Mesodermal cell (in vitro differentiated cells): ENCODE measurements at regions not wholly inside any gene's neighbourhood (a gene's known extent, or its start where the extent isn't known, plus 50 kb on each side); places are given as distances from the start of the nearest gene placed in this dataset.

Source experiments
- H3K27ac ChIP-seq: 2 replicates; pipeline ENCODE4 v1.7.0; 2013; ENCODE audit warnings: mild to moderate bottlenecking, low read depth, low read length, moderate library complexity; ENCODE audit not compliant: severe bottlenecking
- H3K36me3 ChIP-seq: 2 replicates; pipeline ENCODE4 v1.7.1; 2013; ENCODE audit warnings: mild to moderate bottlenecking, low read length, moderate library complexity; ENCODE audit not compliant: control insufficient read depth, insufficient read depth
- H3K4me1 ChIP-seq: one replicate; pipeline ENCODE4 v1.7.1; 2013; ENCODE audit warnings: mild to moderate bottlenecking, low read length; ENCODE audit not compliant: insufficient read depth, control insufficient read depth, poor library complexity, severe bottlenecking
- H3K4me3 ChIP-seq: 2 replicates; pipeline ENCODE4 v1.7.0; 2013; ENCODE audit warnings: low read length, control low read depth, mild to moderate bottlenecking; ENCODE audit not compliant: insufficient read depth, poor library complexity, severe bottlenecking; ENCODE audit errors: extremely low read depth
- H3K9me3 ChIP-seq: 2 replicates; pipeline ENCODE4 v1.7.1; 2013; ENCODE audit warnings: mild to moderate bottlenecking, low read length, moderate library complexity; ENCODE audit not compliant: control insufficient read depth
- WGBS, 2 experiments: methylation state at CpG; one replicate each; pipeline ENCODE4 v1.1.5; 2013; ENCODE audit warnings: missing lambda C conversion rate in 2 of 2; ENCODE audit not compliant: insufficient coverage in 2 of 2; 5-methylcytosine and 5-hydroxymethylcytosine counted together

DNA sequence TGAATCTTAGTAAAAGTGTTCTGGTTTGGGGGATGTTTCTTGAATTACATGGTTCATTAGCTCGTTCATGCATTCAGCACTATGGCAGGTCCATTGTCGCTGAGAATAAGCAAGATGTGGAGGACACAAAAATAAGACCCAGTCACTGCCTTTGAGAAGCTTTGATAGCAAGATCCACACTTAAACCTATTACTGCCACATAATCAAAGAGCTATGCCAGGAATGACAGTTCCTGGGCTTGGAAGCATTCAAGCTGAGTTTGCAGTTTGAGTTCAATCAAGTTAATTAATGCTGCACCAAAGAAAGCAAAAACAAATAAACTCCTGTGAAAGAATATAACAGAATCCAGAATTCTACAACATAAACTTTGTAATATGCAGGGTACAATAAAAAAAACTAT lies 131.8 kb downstream of the MIS18A start:
- H3K4me3 ChIP-seq = no peak overlapping the region
- no peaks in the 10 kb centered on the region for H3K4me1 ChIP-seq
- H3K36me3 ChIP-seq = no peaks in the 10 kb centered on the region
- WGBS, 2 experiments = 60% methylated on average over 1 of the region's 2 CpGs; no CpG with 5 or more reads in 1 of the 2 experiments
- H3K27ac ChIP-seq = no peak overlapping the region
- H3K9me3 ChIP-seq = no peaks in the 10 kb centered on the region

DNA sequence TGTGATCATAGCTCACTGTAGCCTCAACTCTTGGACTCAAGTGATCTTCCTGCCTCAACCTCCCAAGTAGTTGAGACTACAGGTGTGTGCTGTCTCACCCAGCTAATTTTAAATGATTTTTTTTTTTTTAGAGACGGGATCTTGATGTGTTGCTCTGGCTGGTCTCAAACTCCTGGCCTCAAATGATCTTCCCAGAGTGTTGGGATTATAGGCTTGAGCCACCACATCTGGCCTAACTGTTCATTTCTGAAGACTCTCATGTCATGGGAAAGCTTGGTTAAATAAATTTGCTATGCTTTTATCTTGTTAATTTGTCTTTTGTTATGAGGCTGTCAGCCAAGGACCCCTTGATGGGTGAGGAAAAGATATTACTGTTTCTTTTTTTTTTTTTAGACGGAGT lies 134.0 kb downstream of the MIS18A start:
- no peaks in the 10 kb centered on the region for H3K4me1 ChIP-seq
- no peak overlapping the region for H3K4me3 ChIP-seq
- H3K27ac ChIP-seq = no peak overlapping the region
- 100% methylated on average over 1 of the region's 2 CpGs; no CpG with 5 or more reads in 1 of the 2 experiments for WGBS, 2 experiments
- no peaks in the 10 kb centered on the region for H3K36me3 ChIP-seq
- no peaks in the 10 kb centered on the region for H3K9me3 ChIP-seq

- WGBS, 2 experiments = 80 to 87% methylated on average over 10 to 12 of the region's 13 CpGs
Observed at GRCh38 chr21:32143241-32143939, 135.5 kb downstream of the MIS18A start.

GRCh38 chr21:32141318-32141633 lies 137.6 kb downstream of the MIS18A start:
- Histone ChIP-seq H3K9me3 (peaks cover 12% of the 10 kb centered on the region), H3K27ac (no peak overlapping the region), H3K4me3 (no peak overlapping the region), H3K4me1 (no peaks in the 10 kb centered on the region), H3K36me3 (no peaks in the 10 kb centered on the region)
- WGBS, 2 experiments = 70 to 93% methylated on average over 2 of the region's 3 CpGs

More at GRCh38 chr21:32143241-32143939, 135.5 kb downstream of the MIS18A start:
- peak overlapping the region; percentile 30 for H3K27ac ChIP-seq
- H3K9me3 ChIP-seq = no peaks in the 10 kb centered on the region
- no peaks in the 10 kb centered on the region for H3K36me3 ChIP-seq
- H3K4me1 ChIP-seq = no peaks in the 10 kb centered on the region
- no peak overlapping the region for H3K4me3 ChIP-seq

DNA sequence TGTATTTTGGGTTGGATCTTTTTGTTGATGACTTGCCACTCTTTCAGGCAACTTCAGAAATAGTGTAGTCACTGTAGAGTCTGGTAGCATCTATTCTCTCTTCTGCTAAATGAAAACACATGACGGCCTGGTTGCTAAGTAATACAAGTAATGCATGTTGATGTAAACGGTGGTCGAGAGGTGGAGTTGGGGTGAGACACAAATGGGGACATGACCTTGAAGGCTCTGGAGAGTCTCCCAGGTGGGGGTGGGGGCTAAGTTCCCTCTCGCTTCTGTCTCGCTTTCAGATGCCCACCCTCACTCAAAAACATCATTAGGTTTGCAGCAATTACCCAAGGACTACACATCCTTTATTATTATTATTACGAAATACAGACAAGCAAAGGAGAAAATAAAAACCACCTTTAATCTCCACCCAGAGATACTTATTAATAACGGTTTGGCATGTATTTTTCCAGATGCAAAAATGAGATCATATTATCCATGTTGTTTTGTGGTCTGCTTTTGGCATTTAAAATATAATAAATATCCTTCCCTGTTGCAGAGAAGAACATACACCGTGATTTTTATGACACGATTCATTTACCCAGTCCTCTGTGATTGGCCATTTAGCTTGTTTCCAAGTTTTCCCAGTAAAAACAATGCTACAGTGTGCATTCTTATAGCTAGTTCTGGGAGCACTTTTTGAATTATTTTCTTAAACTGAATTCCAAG lies 138.1 kb downstream of the MIS18A start:
- H3K36me3 ChIP-seq = no peaks in the 10 kb centered on the region
- H3K9me3 ChIP-seq = peaks cover 13% of the 10 kb centered on the region
- no peak overlapping the region for H3K4me3 ChIP-seq
- H3K4me1 ChIP-seq = no peaks in the 10 kb centered on the region
- WGBS, 2 experiments = 85 to 90% methylated on average over 2 to 4 of the region's 9 CpGs
- no peak overlapping the region for H3K27ac ChIP-seq

- H3K27ac ChIP-seq = no peak overlapping the region
- H3K4me3 ChIP-seq = no peak overlapping the region
- H3K9me3 ChIP-seq = peaks cover 13% of the 10 kb centered on the region
- no peaks in the 10 kb centered on the region for H3K4me1 ChIP-seq
- WGBS, 2 experiments = 87 to 92% methylated on average over 3 to 4 of the region's 4 CpGs
- no peaks in the 10 kb centered on the region for H3K36me3 ChIP-seq
Observed at GRCh38 chr21:32140151-32140550, 138.7 kb downstream of the MIS18A start.

GRCh38 chr21:32138658-32139057 lies 140.2 kb downstream of the MIS18A start:
- no peaks in the 10 kb centered on the region for H3K36me3 ChIP-seq
- WGBS, 2 experiments = 73 to 83% methylated on average over 1 to 2 of the region's 2 CpGs
- H3K27ac ChIP-seq = no peak overlapping the region
- H3K4me3 ChIP-seq = no peak overlapping the region
- H3K9me3 ChIP-seq = peaks cover 13% of the 10 kb centered on the region
- no peaks in the 10 kb centered on the region for H3K4me1 ChIP-seq

- Histone ChIP-seq H3K27ac (no peak overlapping the region), H3K4me1 (no peaks in the 10 kb centered on the region), H3K9me3 (peaks cover 13% of the 10 kb centered on the region), H3K4me3 (no peak overlapping the region), H3K36me3 (no peaks in the 10 kb centered on the region)
- 81 to 88% methylated on average over 6 to 8 of the region's 9 CpGs for whole genome bisulfite sequencing, 2 experiments
Observed at GRCh38 chr21:32137931-32138330, 140.9 kb downstream of the MIS18A start.

DNA sequence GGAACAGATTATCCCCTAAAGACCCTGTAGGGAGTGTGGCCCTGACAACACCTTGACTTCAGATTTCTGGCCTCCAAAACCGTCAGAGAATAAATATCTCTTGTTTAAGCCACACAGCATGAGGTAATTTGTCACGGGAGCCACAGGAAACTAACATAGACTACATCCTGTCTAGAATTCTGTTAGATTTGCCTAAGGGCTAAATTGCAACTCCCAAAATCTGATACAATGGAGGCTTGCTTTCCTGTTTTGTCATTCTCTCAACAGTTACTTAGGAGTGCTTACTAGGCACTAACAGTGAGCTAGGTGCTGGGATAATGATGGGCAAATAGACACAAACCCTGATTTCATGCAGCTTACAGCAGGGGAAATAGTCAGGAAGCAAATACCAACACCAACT lies 141.6 kb downstream of the MIS18A start:
- Histone ChIP-seq H3K27ac (no peak overlapping the region), H3K4me3 (no peak overlapping the region), H3K36me3 (no peaks in the 10 kb centered on the region), H3K4me1 (no peaks in the 10 kb centered on the region), H3K9me3 (peaks cover 13% of the 10 kb centered on the region)
- WGBS, 2 experiments = no CpG with 5 or more reads among the region's 2 CpGs

GRCh38 chr21:32136546-32136945 lies 142.3 kb downstream of the MIS18A start:
- H3K9me3 ChIP-seq = peaks cover 13% of the 10 kb centered on the region
- WGBS, 2 experiments = 85 to 88% methylated on average over 7 of the region's 7 CpGs
- H3K36me3 ChIP-seq = no peaks in the 10 kb centered on the region
- H3K4me3 ChIP-seq = no peak overlapping the region
- H3K4me1 ChIP-seq = peaks cover 3% of the 10 kb centered on the region
- H3K27ac ChIP-seq = no peak overlapping the region
